HEK293 (cell line): ENCODE measurements at regions not wholly inside any gene's neighbourhood (a gene's known extent, or its start where the extent isn't known, plus 50 kb on each side); places are given as distances from the start of the nearest gene placed in this dataset.

Source experiments
- MEIS1 ChIP-seq: sonication (generic); formaldehyde crosslinking; IDR thresholded peaks from 2 replicates; pipeline ENCODE4 v1.8.1; 2022; ENCODE audit warnings: missing genetic modification reagents, mild to moderate bottlenecking, borderline replicate concordance
- PRDM1 ChIP-seq: fragments of 450-650 bp; formaldehyde crosslinking; IDR thresholded peaks from 2 replicates; pipeline ENCODE4; 2016; ENCODE audit warnings: missing biosample characterization, missing genetic modification characterization
- ZNF184 ChIP-seq: fragments of 450-650 bp; IDR thresholded peaks from 2 replicates; pipeline ENCODE4 v1.5.1; 2018; ENCODE audit warnings: missing biosample characterization, mild to moderate bottlenecking, missing genetic modification characterization
- ZNF214 ChIP-seq: fragments of 450-650 bp; formaldehyde crosslinking; IDR thresholded peaks from 2 replicates; pipeline ENCODE4 v1.5.1; 2017; ENCODE audit warnings: missing biosample characterization, mild to moderate bottlenecking, missing genetic modification characterization, borderline replicate concordance
- ZNF274 ChIP-seq, 2 experiments: fragments of 200-500 bp in 1 of 2; fragments of 450-650 bp in 1 of 2; sonication (Bioruptor generic) in 1 of 2; formaldehyde crosslinking in 1 of 2; IDR thresholded peaks; 2 replicates each; pipeline versions ENCODE4 v1.5.1 to v1.6.1; 2014 to 2016; ENCODE audit warnings: borderline replicate concordance in 1 of 2, inconsistent platforms in 1 of 2, low read length in 1 of 2, missing biosample characterization in 1 of 2, missing genetic modification characterization in 1 of 2
- ZNF560 ChIP-seq: fragments of 450-650 bp; formaldehyde crosslinking; IDR thresholded peaks from 2 replicates; pipeline ENCODE4 v1.5.1; 2017; ENCODE audit warnings: missing biosample characterization, missing genetic modification characterization, borderline replicate concordance
- ZNF707 ChIP-seq: fragments of 450-650 bp; formaldehyde crosslinking; IDR thresholded peaks from 2 replicates; pipeline ENCODE4 v1.5.1; 2016; ENCODE audit warnings: missing biosample characterization, missing genetic modification characterization
- ZNF76 ChIP-seq: fragments of 450-650 bp; formaldehyde crosslinking; IDR thresholded peaks from 2 replicates; pipeline ENCODE4; 2016; ENCODE audit warnings: low read depth, missing biosample characterization, missing genetic modification characterization, borderline replicate concordance
- TF ChIP-seq, protein P1 (sequence below): fragments of 450-650 bp; formaldehyde crosslinking; IDR thresholded peaks from 2 replicates; pipeline ENCODE4 v1.5.1; 2016; ENCODE audit warnings: missing biosample characterization, missing genetic modification characterization
- TF ChIP-seq, protein P2 (sequence below): fragments of 450-650 bp; formaldehyde crosslinking; IDR thresholded peaks from 2 replicates; pipeline ENCODE4 v1.5.1; 2016; ENCODE audit warnings: missing biosample characterization, missing genetic modification characterization, low read depth

DNA sequence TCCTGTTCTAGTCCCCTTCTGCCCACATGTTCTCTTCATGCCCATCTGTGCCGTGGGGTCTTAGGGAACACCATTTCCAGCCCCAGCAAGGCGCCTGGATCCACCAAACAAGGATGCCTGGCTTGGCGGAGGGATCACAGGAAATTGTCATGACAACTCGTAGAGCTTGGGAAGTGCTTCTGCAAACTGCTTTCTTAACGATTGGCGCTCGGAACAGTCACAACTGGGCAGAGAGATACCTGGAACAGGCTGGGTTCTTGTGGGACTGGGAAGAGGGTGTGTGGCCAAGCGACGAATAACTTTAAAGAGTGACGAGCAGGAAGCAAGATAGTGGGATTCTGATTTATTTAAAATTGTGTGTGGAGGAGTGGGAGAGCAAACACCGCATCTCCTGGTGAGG lies 329.8 kb downstream of the RPS6KC1 start:
- TF ChIP-seq MEIS1 (CRISPR knock-in tag), result no peak
- no peak for TF ChIP-seq ZNF76 (tag by site-specific recombination)
- TF ChIP-seq ZNF184 (tag by site-specific recombination), result no peak
- TF ChIP-seq ZNF274 (IDR thresholded peaks at IDR 0.05; ENCODE audit: low read length), result no peak
- no peak for TF ChIP-seq ZNF274 (tag by site-specific recombination; IDR thresholded peaks at IDR 0.05; ENCODE audit: borderline replicate concordance)
- TF ChIP-seq, protein P1, sequence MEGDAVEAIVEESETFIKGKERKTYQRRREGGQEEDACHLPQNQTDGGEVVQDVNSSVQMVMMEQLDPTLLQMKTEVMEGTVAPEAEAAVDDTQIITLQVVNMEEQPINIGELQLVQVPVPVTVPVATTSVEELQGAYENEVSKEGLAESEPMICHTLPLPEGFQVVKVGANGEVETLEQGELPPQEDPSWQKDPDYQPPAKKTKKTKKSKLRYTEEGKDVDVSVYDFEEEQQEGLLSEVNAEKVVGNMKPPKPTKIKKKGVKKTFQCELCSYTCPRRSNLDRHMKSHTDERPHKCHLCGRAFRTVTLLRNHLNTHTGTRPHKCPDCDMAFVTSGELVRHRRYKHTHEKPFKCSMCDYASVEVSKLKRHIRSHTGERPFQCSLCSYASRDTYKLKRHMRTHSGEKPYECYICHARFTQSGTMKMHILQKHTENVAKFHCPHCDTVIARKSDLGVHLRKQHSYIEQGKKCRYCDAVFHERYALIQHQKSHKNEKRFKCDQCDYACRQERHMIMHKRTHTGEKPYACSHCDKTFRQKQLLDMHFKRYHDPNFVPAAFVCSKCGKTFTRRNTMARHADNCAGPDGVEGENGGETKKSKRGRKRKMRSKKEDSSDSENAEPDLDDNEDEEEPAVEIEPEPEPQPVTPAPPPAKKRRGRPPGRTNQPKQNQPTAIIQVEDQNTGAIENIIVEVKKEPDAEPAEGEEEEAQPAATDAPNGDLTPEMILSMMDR (tag by site-specific recombination), result no peak
- no peak for TF ChIP-seq PRDM1 (tag by site-specific recombination)
- TF ChIP-seq, protein P2, sequence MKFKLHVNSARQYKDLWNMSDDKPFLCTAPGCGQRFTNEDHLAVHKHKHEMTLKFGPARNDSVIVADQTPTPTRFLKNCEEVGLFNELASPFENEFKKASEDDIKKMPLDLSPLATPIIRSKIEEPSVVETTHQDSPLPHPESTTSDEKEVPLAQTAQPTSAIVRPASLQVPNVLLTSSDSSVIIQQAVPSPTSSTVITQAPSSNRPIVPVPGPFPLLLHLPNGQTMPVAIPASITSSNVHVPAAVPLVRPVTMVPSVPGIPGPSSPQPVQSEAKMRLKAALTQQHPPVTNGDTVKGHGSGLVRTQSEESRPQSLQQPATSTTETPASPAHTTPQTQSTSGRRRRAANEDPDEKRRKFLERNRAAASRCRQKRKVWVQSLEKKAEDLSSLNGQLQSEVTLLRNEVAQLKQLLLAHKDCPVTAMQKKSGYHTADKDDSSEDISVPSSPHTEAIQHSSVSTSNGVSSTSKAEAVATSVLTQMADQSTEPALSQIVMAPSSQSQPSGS (tag by site-specific recombination), result no peak
- TF ChIP-seq ZNF560, result no peak
- no peak for TF ChIP-seq ZNF214 (tag by site-specific recombination)
- TF ChIP-seq ZNF707, result no peak
